K562 (cell line): ENCODE measurements at regions not wholly inside any gene's neighbourhood (a gene's known extent, or its start where the extent isn't known, plus 50 kb on each side); places are given as distances from the start of the nearest gene placed in this dataset.

ENCODE experiments used
- ATAC-seq: fragments of 200-7000 bp; cut with Tn5 transposase; 3 replicates; pipeline ENCODE4 v1.9.1; 2020; ENCODE audit warnings: moderate library complexity
- BruUV-seq: library from RNA; stranded (reverse); fragments of 400-500 nt; replicated peaks from 2 replicates; lab custom pipeline; 2021; lab: Mats Ljungman, UMichigan
- CTCF ChIA-PET: fragments of 300-600 bp; formaldehyde crosslinking; extraction: SDS; loops from one replicate; lab custom pipeline; 2021; ENCODE audit warnings: low intra/inter-chr PET ratio; lab: Yijun Ruan, JAX
- POLR2A ChIA-PET: fragments of 300-600, 350-650 bp; sonication (Branson Sonifier 250); formaldehyde crosslinking; extraction: SDS; loops from one replicate; lab custom pipeline; 2021; ENCODE audit warnings: antibody characterized with exemption, inconsistent platforms; lab: Yijun Ruan, JAX
- DNase-seq, 4 experiments: peaks; one replicate each; pipeline versions ENCODE4 v3.0.0 to v3.0.0-alpha.2; 2011 to 2018; ENCODE audit warnings: low spot score in 3 of 4, mixed read lengths in 3 of 4; ENCODE audit errors: extremely low read depth in 1 of 4
- FAIRE-seq: peaks from 2 replicates; lab custom pipeline; 2011; peaks lifted over from hg19 to GRCh38; lab: Jason Lieb, UNC
- H2AFZ ChIP-seq: 2 replicates; pipeline ENCODE4 v1.6.0; 2011; ENCODE audit warnings: low read depth, low read length, control low read depth, inconsistent platforms
- H3K27ac ChIP-seq: fragments of 200-600 bp; 3 replicates; pipeline ENCODE4 v1.8.0; 2011; ENCODE audit warnings: low read depth, mild to moderate bottlenecking, control low read depth, inconsistent platforms, low read length, moderate library complexity, mixed read lengths; ENCODE audit errors: extremely low read depth
- H3K27me3 ChIP-seq, 2 experiments: fragments of 300-600 bp in 1 of 2; 2 replicates in 1 of 2; 3 replicates in 1 of 2; pipeline versions ENCODE4 v1.6.0 to v1.8.0; 2011; ENCODE audit warnings: inconsistent platforms in 2 of 2, low read length in 2 of 2, mild to moderate bottlenecking in 1 of 2, mixed read lengths in 1 of 2, moderate library complexity in 1 of 2; ENCODE audit not compliant: control insufficient read depth in 2 of 2, insufficient read depth in 2 of 2
- H3K36me3 ChIP-seq: fragments of 300-600 bp; 3 replicates; pipeline ENCODE4 v1.8.0; 2011; ENCODE audit warnings: mild to moderate bottlenecking, low read length, inconsistent platforms; ENCODE audit not compliant: control insufficient read depth, insufficient read depth
- H3K4me1 ChIP-seq, 2 experiments: fragments of 200-600 bp in 1 of 2; replicated peaks in 1 of 2; 2 replicates in 1 of 2; 3 replicates in 1 of 2; pipeline versions ENCODE4 v1.5.1 to v1.8.0; 2011; ENCODE audit warnings: inconsistent platforms in 2 of 2, low read length in 2 of 2, mild to moderate bottlenecking in 1 of 2, mixed read lengths in 1 of 2, moderate library complexity in 1 of 2; ENCODE audit not compliant: control insufficient read depth in 2 of 2, insufficient read depth in 2 of 2
- H3K4me2 ChIP-seq: 2 replicates; pipeline ENCODE4 v1.6.1; 2011; ENCODE audit warnings: low read length, control low read depth, inconsistent platforms, mixed read lengths; ENCODE audit not compliant: insufficient read depth
- H3K4me3 ChIP-seq: fragments of 200-600 bp; sonication (generic), shearing (Covaris generic); 2 replicates; pipeline ENCODE4 v1.5.1; 2016; ENCODE audit warnings: control low read depth, inconsistent platforms
- H3K79me2 ChIP-seq: fragments of 200-600 bp; 3 replicates; pipeline ENCODE4 v1.8.0; 2011; ENCODE audit warnings: low read length, inconsistent platforms; ENCODE audit not compliant: control insufficient read depth, insufficient read depth
- H3K9ac ChIP-seq, 2 experiments: 2 replicates each; pipeline versions ENCODE4 v1.6.0 to v1.6.1; 2011; ENCODE audit warnings: low read depth in 2 of 2, low read length in 2 of 2, control low read depth in 1 of 2, inconsistent platforms in 1 of 2, mild to moderate bottlenecking in 1 of 2, mixed read lengths in 1 of 2; ENCODE audit not compliant: insufficient read depth in 1 of 2
- H3K9me1 ChIP-seq: one replicate; pipeline ENCODE4 v1.6.0; 2011; ENCODE audit warnings: inconsistent platforms, mild to moderate bottlenecking, low read length, moderate library complexity; ENCODE audit not compliant: control insufficient read depth, insufficient read depth
- H3K9me3 ChIP-seq: replicated peaks from 2 replicates; pipeline ENCODE4 v1.5.1; 2011; ENCODE audit warnings: low read depth, low read length, inconsistent platforms; ENCODE audit not compliant: control insufficient read depth, insufficient read depth
- H4K20me1 ChIP-seq: replicated peaks from 2 replicates; pipeline ENCODE4 v1.6.1; 2011; ENCODE audit warnings: low read length, inconsistent platforms, mixed read lengths; ENCODE audit not compliant: control insufficient read depth, insufficient read depth
- ATF4 ChIP-seq: fragments of 450-650 bp; formaldehyde crosslinking; IDR thresholded peaks from 2 replicates; pipeline ENCODE4 v1.4.0; 2022; ENCODE audit warnings: mild to moderate bottlenecking, moderate library complexity
- CUX1 ChIP-seq: fragments of 200-800 bp; sonication (Bioruptor generic); IDR thresholded peaks from 2 replicates; pipeline ENCODE4 v1.6.1; 2016; ENCODE audit warnings: missing genetic modification characterization, missing compliant biosample characterization
- ELF1 ChIP-seq: fragments of 200-800 bp; sonication (Bioruptor generic); IDR thresholded peaks from 2 replicates; pipeline ENCODE4 v1.6.1; 2016; ENCODE audit warnings: missing genetic modification characterization, missing compliant biosample characterization
- HNRNPK ChIP-seq: fragments of 200-400 bp; formaldehyde crosslinking; IDR thresholded peaks from one replicate; pipeline ENCODE4 v1.6.1; 2018; ENCODE audit warnings: mild to moderate bottlenecking, low read depth, low read length; ENCODE audit not compliant: poor library complexity, severe bottlenecking
- KLF13 ChIP-seq: fragments of 450-650 bp; IDR thresholded peaks from 2 replicates; pipeline ENCODE4 v1.6.1; 2016; ENCODE audit warnings: missing genetic modification characterization, low read depth, mild to moderate bottlenecking, missing compliant biosample characterization, moderate library complexity, borderline replicate concordance
- MBD2 ChIP-seq: sonication (generic); IDR thresholded peaks from 2 replicates; pipeline ENCODE4 v1.6.1; 2016; ENCODE audit warnings: low read depth, borderline replicate concordance
- MTF1 ChIP-seq: fragments of 250-450 bp; sonication (Bioruptor Pico); IDR thresholded peaks from 2 replicates; pipeline ENCODE4 v1.9.0; 2021; ENCODE audit warnings: moderate library complexity, mild to moderate bottlenecking, inconsistent platforms, borderline replicate concordance
- NR2C1 ChIP-seq, 2 experiments: fragments of 450-650 bp; IDR thresholded peaks; 2 replicates each; pipeline ENCODE4 v1.6.1; 2017; ENCODE audit warnings: mild to moderate bottlenecking in 2 of 2, antibody characterized with exemption in 1 of 2, inconsistent platforms in 1 of 2, missing compliant biosample characterization in 1 of 2, missing genetic modification characterization in 1 of 2
- PHF8 ChIP-seq: fragments of 200-600 bp; sonication (generic); IDR thresholded peaks from 2 replicates; pipeline ENCODE4 v1.6.1; 2012; ENCODE audit warnings: mixed run types, mild to moderate bottlenecking, inconsistent platforms, low read length, moderate library complexity, borderline replicate concordance
- SMARCB1 ChIP-seq: IDR thresholded peaks from 2 replicates; pipeline ENCODE4 v1.6.1; 2011; ENCODE audit warnings: improper control_type of control experiment, low read depth; ENCODE audit not compliant: insufficient read length
- SOX6 ChIP-seq: fragments of 450-650 bp; IDR thresholded peaks from 2 replicates; pipeline ENCODE4 v1.6.1; 2014; ENCODE audit warnings: mild to moderate bottlenecking
- TAF15 ChIP-seq: fragments of 200-400 bp; formaldehyde crosslinking; IDR thresholded peaks from 2 replicates; pipeline ENCODE4 v1.6.1; 2017; ENCODE audit warnings: mild to moderate bottlenecking, low read depth, low read length, moderate library complexity
- ZNF24 ChIP-seq: fragments of 450-650 bp; IDR thresholded peaks from 2 replicates; pipeline ENCODE4 v1.6.1; 2016
- ZNF253 ChIP-seq: fragments of 250-450 bp; sonication (Bioruptor Pico); conservative IDR thresholded peaks from 2 replicates; pipeline ENCODE4 v1.6.1; 2021; ENCODE audit warnings: mild to moderate bottlenecking
- WGBS: fragments of 100-300 bp; shearing (Covaris generic); methylation state at CpG from one replicate; pipeline ENCODE4 v1.1.6; 2016; ENCODE audit warnings: low coverage, mixed read lengths; ENCODE audit not compliant: insufficient coverage; ENCODE audit errors: missing lambda C conversion rate; 5-methylcytosine and 5-hydroxymethylcytosine counted together
- in situ Hi-C: fragments of 300-500 bp; cut with MboI; formaldehyde crosslinking; loops from 4 replicates; pipeline ENCODE4 v1.15.0; 2018; ENCODE audit warnings: inconsistent platforms, mixed read lengths
- intact Hi-C: fragments of 100-400 bp; cut with micrococcal nuclease; formaldehyde crosslinking; loops from 2 replicates; pipeline ENCODE4 v1.14.2; 2022

GRCh38 chr21:41643246-41643966 is 123.4 kb downstream of the RIPK4 start:
- no peak overlapping the region for H3K27ac ChIP-seq

More at GRCh38 chr21:41643246-41643966, 123.4 kb downstream of the RIPK4 start:
- 2% methylated on average over 10 of the region's 10 CpGs for WGBS
- Histone ChIP-seq H3K9ac (no peak overlapping the region), H3K36me3 (no peaks in the 10 kb centered on the region), H3K4me2 (no peak overlapping the region), H3K4me3 (no peak overlapping the region), H2AFZ (no peak overlapping the region), H3K9me3 (no peaks in the 10 kb centered on the region), H3K27me3 (peaks cover 26 to 37% of the 10 kb centered on the region in 2 experiments), H3K79me2 (no peaks in the 10 kb centered on the region), H4K20me1 (no peaks in the 10 kb centered on the region; the same call in 1 of the 2 replicates), H3K9me1 (peaks cover 2% of the 10 kb centered on the region), H3K4me1 (no peaks in the 10 kb centered on the region)
- TF ChIP-seq MTF1 (CRISPR knock-in tag): no peak
- no peak for TF ChIP-seq ATF4
- no peak for TF ChIP-seq CUX1 (CRISPR knock-in tag)
- no peak for TF ChIP-seq ZNF253 (CRISPR knock-in tag)
- TF ChIP-seq TAF15: no peak
- TF ChIP-seq ZNF24: no peak
- TF ChIP-seq ELF1 (tag): no peak
- TF ChIP-seq NR2C1 (IDR thresholded peaks at IDR 0.05): no peak
- no peak for TF ChIP-seq NR2C1 (tag; IDR thresholded peaks at IDR 0.05)
- TF ChIP-seq SOX6: no peak
- no peak for TF ChIP-seq HNRNPK
- no peak for TF ChIP-seq SMARCB1
- no peak for TF ChIP-seq PHF8
- TF ChIP-seq KLF13: no peak
- no peak for TF ChIP-seq MBD2
- ATAC-seq (no peak), FAIRE-seq (no peak), DNase-seq (no peak)
- intact Hi-C loops: no loop called here
- in situ Hi-C loops: no loop called here
- ChIA-PET POLR2A (interaction anchor here (1.2 to 1.6 kb wide), 2 partner anchors 21 to 133 kb away, joined by 3 to 5 read pairs; no protein-coding TSS in a partner anchor), CTCF (no interaction called here)
- no TSS peak for BruUV-seq
